ENCODE measurements at regions not wholly inside any gene's neighbourhood (a gene's known extent, or its start where the extent isn't known, plus 50 kb on each side); places are given as distances from the start of the nearest gene placed in this dataset.

GRCh38 chr4:34732176-34732950, 1512.0 kb downstream of the ARAP2 start:
- TF ChIP-seq EZH2 (IDR thresholded peaks at IDR 0.05) (no peak), CTCF (IDR thresholded peaks at IDR 0.05 in 2 of 3, conservative IDR thresholded peaks at IDR 0.05 in 1 of 3; ENCODE audit: borderline replicate concordance in 1 of 3, insufficient read depth in 1 of 3, low read depth in 2 of 3, low read length in 2 of 3) (no peak)

Measured in HCT116 (cell line).